ENCODE measurements at regions not wholly inside any gene's neighbourhood (a gene's known extent, or its start where the extent isn't known, plus 50 kb on each side); places are given as distances from the start of the nearest gene placed in this dataset.
A peak's percentile ranks its signal among the peaks of the same experiment; 100 is the strongest.

- intact Hi-C loops (cut with DNase I; ENCODE audit: low total_unique reads): no loop called here
- Histone ChIP-seq H3K4me3 (no peak overlapping the region), H3K4me1 (no peaks in the 10 kb centered on the region), H3K36me3 (no peaks in the 10 kb centered on the region), H3K27me3 (no peaks in the 10 kb centered on the region), H3K9me3 (peaks cover 2 to 10% of the 10 kb centered on the region in 2 donors), H3K27ac (no peak overlapping the region)
- TF ChIP-seq CTCF (IDR thresholded peaks at IDR 0.05) (no peak), POLR2A (IDR thresholded peaks at IDR 0.05) (no peak), POLR2AphosphoS5 (IDR thresholded peaks at IDR 0.05) (no peak)
- DNase-seq (ENCODE audit: low spot score in 2 of 2): no peak
Observed at GRCh38 chr11:16630651-16631050, 107.8 kb upstream of the C11orf58 start.

DNA sequence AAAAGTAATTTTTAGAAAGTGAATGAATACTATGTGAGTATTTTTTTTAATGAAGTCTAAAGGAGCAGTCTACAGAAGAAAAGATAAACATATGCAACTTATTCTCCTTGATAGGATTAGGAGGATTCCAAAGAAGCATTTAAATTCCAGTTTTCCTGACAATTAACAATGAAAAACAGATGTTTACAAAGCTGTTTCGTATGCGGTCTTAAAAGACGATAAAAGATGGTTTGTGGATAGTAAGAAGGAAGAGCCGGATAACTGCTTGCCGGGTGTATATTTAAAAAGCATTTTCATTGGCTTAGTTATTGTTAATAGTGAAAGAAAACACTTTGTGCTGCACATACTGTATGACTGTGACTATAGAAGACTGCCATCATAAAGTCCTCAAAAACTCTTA lies 120.0 kb upstream of the C11orf58 start:
- no peak overlapping the region for H3K27ac ChIP-seq
- peaks cover 0 to 3% of the 10 kb centered on the region in 2 donors for H3K4me1 ChIP-seq
- no peak for DNase-seq (ENCODE audit: low spot score in 2 of 2)
- intact Hi-C loops (cut with DNase I; ENCODE audit: low total_unique reads): no loop called here
- peaks cover 0 to 30% of the 10 kb centered on the region in 2 donors for H3K27me3 ChIP-seq
- no peak overlapping the region for H3K4me3 ChIP-seq
- no peaks in the 10 kb centered on the region for H3K9me3 ChIP-seq
- H3K36me3 ChIP-seq: no peaks in the 10 kb centered on the region
- no peak for TF ChIP-seq POLR2AphosphoS5 (IDR thresholded peaks at IDR 0.05)
- no peak for TF ChIP-seq POLR2A (IDR thresholded peaks at IDR 0.05)

DNA sequence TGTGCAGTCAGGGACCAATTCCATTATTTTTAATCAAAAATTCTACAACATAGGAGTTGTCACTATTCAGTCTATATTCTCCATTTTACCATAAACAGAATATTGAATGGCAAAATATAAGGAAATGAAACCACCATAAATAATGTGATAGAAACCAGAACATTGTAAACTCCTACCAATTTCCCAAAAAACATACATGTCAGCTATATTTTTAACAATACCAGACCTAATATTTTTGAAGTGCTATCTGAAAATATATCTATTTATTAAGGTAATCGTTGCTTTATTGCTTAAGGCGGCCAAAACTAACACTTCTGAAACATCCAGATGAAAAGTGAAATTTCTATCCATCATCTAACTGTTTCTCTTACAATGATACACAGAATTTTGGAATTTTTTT lies 123.0 kb upstream of the C11orf58 start:
- H3K27me3 ChIP-seq: peaks cover 3 to 59% of the 10 kb centered on the region in 2 donors
- intact Hi-C loops (cut with DNase I; ENCODE audit: low total_unique reads): no loop called here

GRCh38 chr11:16613512-16614381 lies 124.7 kb upstream of the C11orf58 start:
- intact Hi-C loops (cut with DNase I; ENCODE audit: low total_unique reads): no loop called here
- Histone ChIP-seq H3K4me1 (peaks cover 0 to 9% of the 10 kb centered on the region in 2 donors), H3K4me3 (peak overlapping the region; percentile 30 to 62 (median 36)), H3K27me3 (peaks cover 3 to 76% of the 10 kb centered on the region in 2 donors), H3K36me3 (no peaks in the 10 kb centered on the region), H3K27ac (no peak overlapping the region), H3K9me3 (no peaks in the 10 kb centered on the region)
- peak; percentile 71 to 86 for DNase-seq (ENCODE audit: low spot score in 2 of 2)
- no peak for TF ChIP-seq POLR2AphosphoS5 (IDR thresholded peaks at IDR 0.05)
- TF ChIP-seq POLR2A (IDR thresholded peaks at IDR 0.05): no peak
- TF ChIP-seq CTCF (IDR thresholded peaks at IDR 0.05): peak; percentile 28 to 79 (median 73)

More for the DNA sequence above, 123.0 kb upstream of the C11orf58 start:
- TF ChIP-seq POLR2A (IDR thresholded peaks at IDR 0.05) (no peak), POLR2AphosphoS5 (IDR thresholded peaks at IDR 0.05) (no peak), CTCF (IDR thresholded peaks at IDR 0.05) (no peak)
- no peak for DNase-seq (ENCODE audit: low spot score in 2 of 2)
- Histone ChIP-seq H3K27ac (no peak overlapping the region), H3K9me3 (no peaks in the 10 kb centered on the region), H3K4me3 (no peak overlapping the region), H3K36me3 (no peaks in the 10 kb centered on the region), H3K4me1 (peaks cover 0 to 9% of the 10 kb centered on the region in 2 donors)

- no peak overlapping the region for H3K27ac ChIP-seq
- no peak for DNase-seq (ENCODE audit: low spot score in 2 of 2)
- H3K36me3 ChIP-seq: no peaks in the 10 kb centered on the region
- peaks cover 3 to 81% of the 10 kb centered on the region in 2 donors for H3K27me3 ChIP-seq
- peaks cover 0 to 9% of the 10 kb centered on the region in 2 donors for H3K4me1 ChIP-seq
- intact Hi-C loops (cut with DNase I; ENCODE audit: low total_unique reads): no loop called here
- no peak for TF ChIP-seq POLR2A (IDR thresholded peaks at IDR 0.05)
- H3K9me3 ChIP-seq: no peaks in the 10 kb centered on the region
- H3K4me3 ChIP-seq: peak overlapping the region; percentile 30 to 62 (median 36)
Observed at GRCh38 chr11:16613262-16613511, 125.3 kb upstream of the C11orf58 start.

DNA sequence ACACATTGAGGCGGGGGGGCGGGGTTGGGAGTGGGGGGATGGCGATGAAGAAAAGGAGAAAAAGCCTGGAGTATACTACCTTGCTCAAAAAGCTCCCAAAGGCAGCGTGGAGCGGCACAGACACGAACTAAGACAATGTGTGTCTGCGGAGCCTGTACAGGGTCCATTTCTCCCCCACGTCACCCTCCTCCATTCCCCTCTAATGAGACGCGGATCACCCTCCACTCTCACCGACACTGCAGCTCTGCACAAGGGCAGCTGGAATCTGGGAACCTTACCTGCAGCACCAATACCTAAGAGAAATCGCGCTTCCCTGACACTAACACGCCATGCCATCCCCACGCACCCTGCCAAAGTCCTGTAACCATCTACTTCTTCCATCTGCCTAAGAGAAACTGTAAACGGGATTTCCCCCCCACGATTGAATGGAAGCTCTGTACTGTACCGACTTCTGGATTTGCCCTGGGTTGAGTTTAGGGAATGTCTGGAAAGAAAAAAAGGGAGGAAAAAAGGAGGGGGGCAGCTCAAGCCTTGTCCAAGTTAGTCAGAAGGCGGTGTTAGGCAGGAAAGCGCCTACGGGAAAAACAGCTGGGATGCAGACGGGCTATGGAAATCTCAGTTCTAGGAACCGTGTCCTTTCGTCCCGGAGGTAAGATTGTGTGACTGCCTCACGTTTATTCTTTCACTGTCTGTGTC lies 125.7 kb upstream of the C11orf58 start:
- DNase-seq (ENCODE audit: low spot score in 2 of 2): no peak
- intact Hi-C loops (cut with DNase I; ENCODE audit: low total_unique reads): no loop called here
- Histone ChIP-seq H3K27me3 (peaks cover 3 to 86% of the 10 kb centered on the region in 2 donors), H3K4me3 (peak overlapping the region in 2 of 3 donors; percentile 36 to 62), H3K36me3 (no peaks in the 10 kb centered on the region), H3K9me3 (no peaks in the 10 kb centered on the region), H3K4me1 (peaks cover 0 to 9% of the 10 kb centered on the region in 2 donors), H3K27ac (no peak overlapping the region)
- TF ChIP-seq CTCF (IDR thresholded peaks at IDR 0.05) (no peak), POLR2A (IDR thresholded peaks at IDR 0.05) (no peak), POLR2AphosphoS5 (IDR thresholded peaks at IDR 0.05) (no peak)
